ENCODE measurements at regions not wholly inside any gene's neighbourhood (a gene's known extent, or its start where the extent isn't known, plus 50 kb on each side); places are given as distances from the start of the nearest gene placed in this dataset.

DNA sequence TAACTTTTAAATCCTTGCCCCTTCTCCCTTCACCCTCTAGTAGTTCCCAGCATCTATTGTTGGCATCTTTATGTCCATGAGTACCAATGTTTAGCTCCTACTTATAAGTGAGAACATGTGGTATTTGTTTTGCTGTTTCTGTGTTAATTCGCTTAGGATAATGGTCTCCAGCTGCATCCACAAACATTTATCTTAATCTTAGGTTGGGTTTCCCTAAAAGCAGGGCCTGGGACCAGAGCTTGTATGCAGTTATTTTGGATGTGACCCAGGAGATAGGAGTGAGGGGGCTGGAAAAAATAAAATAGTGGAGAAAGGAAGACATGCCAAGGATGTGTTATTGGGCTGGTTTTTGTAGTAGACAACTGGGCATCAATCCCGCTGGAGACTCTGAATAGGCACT is 571.8 kb downstream of the CCSER2 start:
- POLR2A ChIA-PET, result no interaction called here
- TF ChIP-seq, protein P1, sequence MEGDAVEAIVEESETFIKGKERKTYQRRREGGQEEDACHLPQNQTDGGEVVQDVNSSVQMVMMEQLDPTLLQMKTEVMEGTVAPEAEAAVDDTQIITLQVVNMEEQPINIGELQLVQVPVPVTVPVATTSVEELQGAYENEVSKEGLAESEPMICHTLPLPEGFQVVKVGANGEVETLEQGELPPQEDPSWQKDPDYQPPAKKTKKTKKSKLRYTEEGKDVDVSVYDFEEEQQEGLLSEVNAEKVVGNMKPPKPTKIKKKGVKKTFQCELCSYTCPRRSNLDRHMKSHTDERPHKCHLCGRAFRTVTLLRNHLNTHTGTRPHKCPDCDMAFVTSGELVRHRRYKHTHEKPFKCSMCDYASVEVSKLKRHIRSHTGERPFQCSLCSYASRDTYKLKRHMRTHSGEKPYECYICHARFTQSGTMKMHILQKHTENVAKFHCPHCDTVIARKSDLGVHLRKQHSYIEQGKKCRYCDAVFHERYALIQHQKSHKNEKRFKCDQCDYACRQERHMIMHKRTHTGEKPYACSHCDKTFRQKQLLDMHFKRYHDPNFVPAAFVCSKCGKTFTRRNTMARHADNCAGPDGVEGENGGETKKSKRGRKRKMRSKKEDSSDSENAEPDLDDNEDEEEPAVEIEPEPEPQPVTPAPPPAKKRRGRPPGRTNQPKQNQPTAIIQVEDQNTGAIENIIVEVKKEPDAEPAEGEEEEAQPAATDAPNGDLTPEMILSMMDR (IDR thresholded peaks at IDR 0.05; ENCODE audit: control extremely low read depth, extremely low read depth, low read depth, missing control alignments), result no peak
- CTCF ChIA-PET, result interaction anchor here (1.2 to 1.3 kb wide), 2 partner anchors 8 to 9 kb away, joined by 3 read pairs; no protein-coding TSS in a partner anchor
- DNase-seq (ENCODE audit: extremely low spot score), result no peak

- TF ChIP-seq, protein P1 (IDR thresholded peaks at IDR 0.05; ENCODE audit: control extremely low read depth, extremely low read depth, low read depth, missing control alignments), result no peak
- CTCF ChIA-PET, result no interaction called here
- POLR2A ChIA-PET, result no interaction called here
- no peak for DNase-seq (ENCODE audit: extremely low spot score)
These were observed 573.5 kb downstream of the CCSER2 start for GRCh38 chr10:84901885-84902284.

DNA sequence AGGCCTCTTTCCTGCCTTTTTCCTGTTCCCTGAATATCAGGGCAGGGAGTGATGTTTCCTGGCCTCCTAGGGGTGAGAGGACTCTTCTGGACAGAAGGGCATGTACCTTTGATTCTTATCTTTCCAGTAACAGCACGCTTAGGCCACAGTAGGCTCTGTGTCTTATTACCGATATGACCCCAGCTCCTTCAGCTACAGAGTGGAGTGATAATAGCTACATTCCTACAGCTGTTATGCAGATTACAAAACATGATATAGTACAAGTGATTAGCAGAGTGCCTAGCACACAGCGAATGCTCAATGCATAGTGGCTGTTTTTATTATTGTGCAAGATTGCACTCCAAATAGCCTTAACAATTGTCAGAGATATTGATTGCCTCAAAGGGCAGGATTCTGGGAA is 574.2 kb downstream of the CCSER2 start:
- POLR2A ChIA-PET, result no interaction called here
- CTCF ChIA-PET, result no interaction called here
- no peak for DNase-seq (ENCODE audit: extremely low spot score)
- TF ChIP-seq, protein P1 (IDR thresholded peaks at IDR 0.05; ENCODE audit: control extremely low read depth, extremely low read depth, low read depth, missing control alignments), result no peak

- ChIA-PET POLR2A (no interaction called here), CTCF (no interaction called here)
- no peak for DNase-seq (ENCODE audit: extremely low spot score)
- TF ChIP-seq, protein P1 (IDR thresholded peaks at IDR 0.05; ENCODE audit: control extremely low read depth, extremely low read depth, low read depth, missing control alignments), result no peak
These were observed 574.9 kb downstream of the CCSER2 start for GRCh38 chr10:84903320-84903719.

- ChIA-PET CTCF (interaction anchor here (0.9 to 1.2 kb wide), 2 partner anchors 29 to 45 kb away, joined by 3 read pairs; no protein-coding TSS in a partner anchor), POLR2A (no interaction called here)
- DNase-seq (ENCODE audit: extremely low spot score), result no peak
- TF ChIP-seq, protein P1 (IDR thresholded peaks at IDR 0.05; ENCODE audit: control extremely low read depth, extremely low read depth, low read depth, missing control alignments), result no peak
These were observed 579.1 kb downstream of the CCSER2 start for GRCh38 chr10:84907461-84908009.

- POLR2A ChIA-PET, result no interaction called here
- DNase-seq (ENCODE audit: extremely low spot score), result no peak
- TF ChIP-seq, protein P1 (IDR thresholded peaks at IDR 0.05; ENCODE audit: control extremely low read depth, extremely low read depth, low read depth, missing control alignments), result no peak
- CTCF ChIA-PET, result interaction anchor here (1.1 to 1.3 kb wide), 2 partner anchors 9 to 10 kb away, joined by 3 read pairs; no protein-coding TSS in a partner anchor
These were observed 580.1 kb downstream of the CCSER2 start for GRCh38 chr10:84908491-84908890.

All from GM10248 (cell line).